HG03457 (cell line): ENCODE measurements at regions not wholly inside any gene's neighbourhood (a gene's known extent, or its start where the extent isn't known, plus 50 kb on each side); places are given as distances from the start of the nearest gene placed in this dataset.
A peak's percentile ranks its signal among the peaks of the same experiment; 100 is the strongest.
"Not testable (repeated sequence)": the region's sequence is repeated elsewhere in the genome, so short reads cannot be mapped to it uniquely, and the experiment has no call there.

ENCODE experiments used
- ATAC-seq: cut with Tn5 transposase; IDR thresholded peaks from one replicate; pipeline ENCODE4 v1.9.1; 2021; ENCODE audit warnings: moderate number of reproducible peaks; ENCODE audit not compliant: unreplicated experiment

DNA sequence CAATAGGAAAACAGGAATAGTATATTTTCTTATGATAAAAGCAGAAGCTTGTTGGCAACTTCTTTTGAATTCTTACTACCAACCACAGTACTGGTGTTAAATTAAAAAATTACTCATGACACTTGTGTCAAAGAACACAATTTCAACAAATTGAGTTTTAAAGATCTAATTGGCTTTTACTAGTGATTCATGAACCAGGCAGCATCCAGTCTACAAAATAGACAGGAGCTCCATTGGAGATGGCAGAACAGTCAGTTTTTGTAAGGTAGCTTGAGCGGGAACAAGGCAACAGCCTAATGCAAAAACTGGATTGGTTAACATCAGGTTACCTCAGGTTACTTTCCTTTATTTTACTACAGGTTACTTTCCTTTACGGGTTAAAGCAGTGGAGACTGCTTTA lies 181.3 kb upstream of the THBS1 start:
- no peak for ATAC-seq

DNA sequence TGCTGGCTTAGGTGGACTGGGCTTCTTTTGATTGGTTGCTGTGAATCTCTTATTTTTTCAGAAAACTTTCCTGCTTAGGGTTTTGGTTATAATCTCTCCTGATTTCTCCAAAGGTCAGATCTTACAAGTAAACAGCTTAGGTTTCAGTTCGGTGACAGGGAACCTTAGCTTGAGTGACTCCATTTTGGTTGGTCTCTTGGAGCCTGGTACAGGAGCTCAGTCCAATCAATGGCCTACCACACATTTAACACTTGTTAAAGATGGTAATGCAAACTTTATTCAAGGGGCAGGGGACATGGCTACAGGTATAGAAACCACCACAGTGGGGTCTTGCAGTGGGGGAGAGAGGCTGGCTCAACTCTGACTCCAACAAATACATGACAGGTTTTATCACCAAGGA lies 180.9 kb upstream of the THBS1 start:
- ATAC-seq, result no peak

DNA sequence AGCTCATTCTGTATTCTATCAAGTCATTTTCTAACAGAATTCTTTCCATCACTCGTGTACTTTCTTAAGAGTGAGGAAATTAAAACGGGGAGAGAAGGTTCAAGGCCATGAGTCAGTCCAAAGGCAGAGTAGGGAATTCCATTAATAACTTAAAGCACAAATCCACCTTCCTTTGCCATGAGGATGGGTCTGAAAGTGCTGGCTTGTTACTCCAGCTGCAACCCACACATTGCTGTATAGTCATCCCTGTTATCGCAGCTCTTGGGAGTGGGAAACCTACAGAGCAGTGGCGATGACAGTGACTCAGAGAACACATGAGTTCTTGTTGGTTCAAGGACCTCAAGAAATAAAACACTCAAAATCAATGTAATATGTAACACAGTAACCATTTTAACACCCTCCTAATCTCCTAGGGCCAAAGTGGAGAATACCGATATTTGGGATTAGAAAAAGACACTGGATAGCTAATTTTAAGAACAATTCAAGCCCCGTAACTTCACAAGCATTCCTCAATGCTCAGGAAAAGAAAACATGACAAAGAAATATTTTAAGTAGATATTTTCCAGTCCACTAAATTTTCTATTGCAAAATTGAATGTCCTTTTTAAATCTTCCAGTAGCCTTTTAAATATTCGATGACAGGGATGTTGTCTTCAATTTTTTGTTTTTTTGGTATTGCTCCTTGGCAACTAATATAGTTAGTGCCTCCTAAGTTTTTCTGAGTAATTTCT lies 179.9 kb upstream of the THBS1 start:
- no peak for ATAC-seq

GRCh38 chr15:39403640-39404117 lies 177.2 kb upstream of the THBS1 start:
- no peak for ATAC-seq

DNA sequence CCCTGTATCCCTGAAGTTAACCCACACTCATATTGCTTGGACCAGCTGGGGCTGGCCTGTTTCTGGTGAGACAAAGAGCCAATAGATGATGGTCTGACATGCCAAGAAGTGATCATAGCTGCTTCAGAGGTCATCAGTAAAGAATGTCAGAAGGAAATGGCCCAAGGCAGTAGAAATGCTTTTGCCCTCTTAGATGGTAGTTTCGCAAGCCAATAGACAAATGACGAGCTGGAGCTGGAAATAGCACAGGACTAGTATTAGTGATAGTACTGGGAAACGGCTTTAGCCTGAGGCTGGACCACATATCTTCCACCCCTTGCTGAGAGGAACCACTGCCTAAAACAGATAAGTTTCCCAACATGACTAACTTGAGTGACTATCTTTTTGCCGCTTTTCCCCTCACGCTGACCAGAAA lies 176.1 kb upstream of the THBS1 start:
- ATAC-seq, result no peak

GRCh38 chr15:39406485-39406884 lies 174.4 kb upstream of the THBS1 start:
- ATAC-seq, result peak; percentile 58

- ATAC-seq, result no peak
Measured at GRCh38 chr15:39407116-39407515, 173.8 kb upstream of the THBS1 start.

GRCh38 chr15:39409876-39410530 lies 170.9 kb upstream of the THBS1 start:
- ATAC-seq, result no peak

- peak; percentile 91 for ATAC-seq
Measured at GRCh38 chr15:39411102-39411989, 169.5 kb upstream of the THBS1 start.

DNA sequence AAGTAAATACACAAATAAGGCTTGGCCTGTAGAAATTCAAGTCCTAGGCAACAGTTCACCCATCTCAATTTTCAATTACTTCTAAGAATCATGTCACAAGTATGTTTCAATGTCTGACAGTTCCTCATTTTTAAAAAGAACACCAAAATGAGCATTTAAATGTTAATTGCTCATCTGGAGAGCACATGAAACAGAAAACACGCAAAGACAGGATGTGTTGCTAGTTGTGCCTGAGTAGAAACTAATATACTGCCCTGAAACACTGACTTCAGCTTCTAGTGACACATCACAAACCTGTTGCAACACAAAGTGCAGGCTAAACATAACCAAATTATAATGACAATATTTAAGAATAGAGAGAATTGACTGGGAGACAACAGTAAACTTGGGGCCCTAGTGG lies 167.3 kb upstream of the THBS1 start:
- no peak for ATAC-seq

DNA sequence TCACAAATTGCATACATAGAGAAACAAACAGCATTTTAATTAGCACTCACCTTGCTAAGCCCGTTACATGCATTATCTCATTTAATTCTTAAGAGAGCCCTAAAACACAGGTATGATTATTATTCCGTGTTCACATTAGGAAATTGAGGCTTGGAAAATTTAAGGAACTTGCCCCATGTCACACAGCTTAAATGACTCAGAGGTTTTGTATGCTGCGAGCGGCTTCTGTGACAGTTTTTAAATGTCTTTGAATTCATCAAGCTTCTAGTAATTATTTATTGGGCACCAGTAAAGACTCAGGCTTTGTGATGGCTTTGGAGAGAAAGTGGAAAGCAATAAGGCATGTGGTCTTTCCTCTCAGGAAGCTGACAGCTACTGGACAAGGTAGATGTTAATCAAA lies 166.7 kb upstream of the THBS1 start:
- ATAC-seq, result no peak

DNA sequence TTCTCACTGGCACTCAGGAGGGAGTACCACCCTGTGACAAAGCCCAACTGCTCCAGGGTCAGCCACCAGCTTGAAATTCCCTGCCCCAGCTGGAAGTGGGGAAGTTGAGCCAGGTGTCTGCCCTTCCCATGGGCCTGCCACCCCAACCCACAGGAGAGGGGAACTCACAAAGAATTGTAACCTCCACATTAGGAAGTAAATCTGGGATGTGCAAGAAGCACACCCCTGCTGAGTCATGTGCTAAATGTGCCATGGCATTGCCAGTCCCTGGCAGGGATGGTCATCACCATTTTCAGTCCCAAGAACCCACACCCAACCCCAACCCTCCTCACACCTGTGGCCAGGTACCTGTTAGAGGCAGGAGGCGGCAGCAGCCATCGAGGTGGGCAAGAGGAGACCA lies 165.2 kb upstream of the THBS1 start:
- ATAC-seq, result no peak

GRCh38 chr15:39416258-39416657 lies 164.6 kb upstream of the THBS1 start:
- ATAC-seq, result no peak

GRCh38 chr15:39417366-39418134 lies 163.3 kb upstream of the THBS1 start:
- ATAC-seq, result no peak

- no peak for ATAC-seq
Measured at GRCh38 chr15:39419651-39420050, 161.2 kb upstream of the THBS1 start.

DNA sequence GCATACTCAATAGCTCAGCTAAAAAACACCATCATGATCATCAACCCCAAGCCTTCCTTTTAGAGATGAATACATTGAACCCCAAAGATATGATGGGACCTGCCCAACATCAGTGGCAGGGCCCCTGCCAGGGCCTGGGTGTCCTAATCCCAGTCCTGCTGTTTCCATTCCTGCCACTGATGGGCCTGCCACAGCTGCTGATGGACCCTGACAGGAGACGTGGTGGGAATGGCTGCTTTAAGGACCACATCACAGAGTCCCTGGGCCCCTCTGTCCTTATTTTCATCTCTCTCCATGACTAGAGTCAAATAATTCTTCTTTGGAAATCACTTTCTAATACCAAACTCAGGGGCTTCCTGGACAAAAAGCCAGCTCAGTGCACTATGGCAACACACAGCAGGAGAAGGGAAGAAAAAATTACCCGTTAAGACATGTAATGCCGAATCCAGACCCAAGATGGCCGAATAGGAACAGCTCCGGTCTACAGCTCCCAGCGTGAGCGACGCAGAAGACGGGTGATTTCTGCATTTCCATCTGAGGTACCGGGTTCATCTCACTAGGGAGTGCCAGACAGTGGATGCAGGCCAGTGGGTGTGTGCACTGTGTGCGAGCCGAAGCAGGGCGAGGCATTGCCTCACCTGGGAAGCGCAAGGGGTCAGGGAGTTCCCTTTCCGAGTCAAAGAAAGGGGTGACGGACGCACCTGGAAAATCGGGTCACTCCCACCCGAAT lies 160.6 kb upstream of the THBS1 start:
- ATAC-seq, result not testable (repeated sequence)

DNA sequence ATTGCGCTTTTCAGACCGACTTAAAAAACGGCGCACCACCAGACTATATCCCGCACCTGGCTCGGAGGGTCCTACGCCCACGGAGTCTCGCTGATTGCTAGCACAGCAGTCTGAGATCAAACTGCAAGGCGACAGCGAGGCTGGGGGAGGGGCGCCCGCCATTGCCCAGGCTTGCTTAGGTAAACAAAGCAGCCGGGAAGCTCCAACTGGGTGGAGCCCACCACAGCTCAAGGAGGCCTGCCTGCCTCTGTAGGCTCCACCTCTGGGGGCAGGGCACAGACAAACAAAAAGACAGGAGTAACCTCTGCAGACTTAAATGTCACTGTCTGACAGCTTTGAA lies 160.1 kb upstream of the THBS1 start:
- not testable (repeated sequence) for ATAC-seq

DNA sequence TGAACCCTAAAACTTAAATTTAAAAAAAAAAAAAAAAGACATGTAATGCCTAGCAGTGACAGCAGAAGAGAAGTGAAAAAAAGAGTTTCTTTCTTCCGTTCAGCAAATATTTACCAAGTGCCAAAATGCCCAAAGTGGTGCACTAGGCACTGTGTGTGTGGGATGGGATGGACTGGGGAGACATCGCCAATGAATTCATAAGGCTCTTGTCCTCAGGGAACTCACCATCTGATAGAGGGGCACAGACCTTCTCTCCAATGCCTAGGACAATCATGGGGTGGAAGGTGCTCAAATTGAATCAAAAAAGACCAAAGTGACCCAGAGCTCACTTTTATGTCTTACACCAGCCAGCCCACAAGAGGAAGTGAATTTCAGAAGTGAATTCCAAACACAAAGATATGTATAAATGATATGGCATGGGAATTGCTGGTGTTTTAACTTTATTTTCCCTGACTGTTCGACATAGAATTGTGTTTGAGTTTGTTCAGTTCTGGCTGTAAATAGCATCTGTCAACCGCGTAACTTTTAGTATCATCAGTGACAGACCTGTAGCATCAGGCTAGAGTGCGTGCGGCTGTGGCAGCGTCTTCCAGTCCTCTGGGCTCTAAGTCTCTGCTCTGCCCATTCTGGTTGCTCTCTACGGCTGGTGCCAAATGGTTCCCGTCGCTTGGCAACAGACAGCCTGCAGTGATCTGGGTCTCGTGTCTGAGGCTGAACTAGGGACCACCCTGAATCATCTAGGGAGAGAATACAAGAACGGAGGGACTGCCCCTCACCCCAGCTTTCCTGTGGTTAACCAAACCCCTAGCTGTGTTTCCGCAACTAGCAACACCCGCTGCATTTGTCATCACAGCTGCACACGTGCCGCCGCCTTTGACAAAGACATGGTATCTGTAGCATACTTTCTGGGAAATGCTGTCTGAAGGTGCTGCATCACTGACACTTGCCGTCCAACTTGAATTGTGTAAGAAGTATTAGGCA lies 154.0 kb upstream of the THBS1 start:
- ATAC-seq, result peak; percentile 73

DNA sequence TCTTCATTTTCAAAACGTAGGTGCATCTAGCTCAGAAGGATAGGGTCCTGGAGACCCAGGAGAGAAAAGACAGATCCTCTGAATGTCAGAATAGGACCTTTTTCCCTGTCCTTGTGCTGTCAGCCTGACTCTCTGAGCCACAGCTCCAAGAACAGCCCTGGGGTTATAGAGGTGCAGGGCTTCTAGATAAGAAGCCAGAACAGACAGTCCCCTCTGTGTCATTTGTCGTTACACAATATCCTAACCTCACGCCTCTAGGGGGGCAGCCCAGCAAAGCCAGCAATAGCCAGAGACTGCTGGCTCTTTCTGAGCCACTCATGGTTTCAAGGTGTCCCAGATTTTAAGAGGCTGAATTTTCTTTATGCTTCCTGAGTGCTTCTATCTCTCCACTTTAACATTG lies 153.2 kb upstream of the THBS1 start:
- no peak for ATAC-seq
